ENCODE measurements at regions not wholly inside any gene's neighbourhood (a gene's known extent, or its start where the extent isn't known, plus 50 kb on each side); places are given as distances from the start of the nearest gene placed in this dataset.

DNA sequence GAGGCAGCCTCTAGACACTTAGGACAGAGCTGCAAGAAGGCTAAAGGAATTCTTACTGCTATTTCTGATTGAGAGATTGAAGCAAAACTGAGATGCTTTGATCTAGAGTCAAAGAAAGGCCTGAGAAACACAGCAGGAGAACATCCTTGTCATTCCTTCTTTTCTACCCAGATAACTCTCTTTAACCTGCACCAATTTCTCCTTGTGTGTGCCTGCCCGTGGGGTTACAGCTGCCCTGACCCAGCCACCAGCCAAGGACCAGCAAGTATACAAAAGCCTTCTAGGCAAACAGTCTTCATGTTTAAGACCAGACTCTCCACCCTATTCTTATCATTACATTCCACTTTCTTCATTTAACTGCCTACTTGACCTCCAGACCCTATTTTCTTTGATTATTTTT lies 81.7 kb upstream of the PRB2 start:
- no peak for ATAC-seq
- Histone ChIP-seq H3K4me1 (no peaks in the 10 kb centered on the region), H3K9me3 (no peaks in the 10 kb centered on the region), H3K36me3 (no peaks in the 10 kb centered on the region), H3K27me3 (no peaks in the 10 kb centered on the region), H3K27ac (no peak overlapping the region), H3K4me3 (no peak overlapping the region)
- TF ChIP-seq POLR2A (IDR thresholded peaks at IDR 0.05): no peak
- TF ChIP-seq, protein P1, sequence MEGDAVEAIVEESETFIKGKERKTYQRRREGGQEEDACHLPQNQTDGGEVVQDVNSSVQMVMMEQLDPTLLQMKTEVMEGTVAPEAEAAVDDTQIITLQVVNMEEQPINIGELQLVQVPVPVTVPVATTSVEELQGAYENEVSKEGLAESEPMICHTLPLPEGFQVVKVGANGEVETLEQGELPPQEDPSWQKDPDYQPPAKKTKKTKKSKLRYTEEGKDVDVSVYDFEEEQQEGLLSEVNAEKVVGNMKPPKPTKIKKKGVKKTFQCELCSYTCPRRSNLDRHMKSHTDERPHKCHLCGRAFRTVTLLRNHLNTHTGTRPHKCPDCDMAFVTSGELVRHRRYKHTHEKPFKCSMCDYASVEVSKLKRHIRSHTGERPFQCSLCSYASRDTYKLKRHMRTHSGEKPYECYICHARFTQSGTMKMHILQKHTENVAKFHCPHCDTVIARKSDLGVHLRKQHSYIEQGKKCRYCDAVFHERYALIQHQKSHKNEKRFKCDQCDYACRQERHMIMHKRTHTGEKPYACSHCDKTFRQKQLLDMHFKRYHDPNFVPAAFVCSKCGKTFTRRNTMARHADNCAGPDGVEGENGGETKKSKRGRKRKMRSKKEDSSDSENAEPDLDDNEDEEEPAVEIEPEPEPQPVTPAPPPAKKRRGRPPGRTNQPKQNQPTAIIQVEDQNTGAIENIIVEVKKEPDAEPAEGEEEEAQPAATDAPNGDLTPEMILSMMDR (IDR thresholded peaks at IDR 0.05): no peak
- intact Hi-C loops (cut with DNase I): no loop called here
- WGBS, 4 donors: 47 to 57% (median 52%) methylated on average over 1 of the region's 1 CpG
- DNase-seq: no peak

DNA sequence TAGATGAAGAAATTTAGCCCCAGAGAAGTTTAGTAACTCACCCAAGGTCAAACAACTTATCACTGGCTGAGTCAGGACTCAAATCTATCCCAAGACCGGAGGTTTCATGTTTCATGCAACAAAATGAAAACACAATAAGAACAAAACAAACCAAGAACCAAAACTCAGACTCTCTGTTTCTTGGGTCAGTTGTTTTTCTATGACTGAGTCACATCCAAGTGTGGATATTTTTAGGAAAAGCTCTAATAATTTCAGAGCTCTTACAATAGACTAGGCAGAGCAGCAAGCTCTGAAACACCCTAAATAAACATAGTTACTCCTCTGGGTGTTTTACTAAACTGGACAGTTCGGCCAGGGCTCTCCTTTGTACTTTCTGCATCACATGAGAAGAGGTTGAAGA lies 87.6 kb upstream of the PRB2 start:
- peak in 1 of 4 donors; percentile 29 for ATAC-seq
- DNase-seq: no peak
- TF ChIP-seq, protein P1 (IDR thresholded peaks at IDR 0.05): no peak
- no peak for TF ChIP-seq POLR2A (IDR thresholded peaks at IDR 0.05)
- H3K9me3 ChIP-seq: no peaks in the 10 kb centered on the region
- H3K27ac ChIP-seq: no peak overlapping the region
- H3K4me3 ChIP-seq: no peak overlapping the region
- peaks cover 0 to 3% (median 0%) of the 10 kb centered on the region in 12 donors for H3K4me1 ChIP-seq
- H3K36me3 ChIP-seq: no peaks in the 10 kb centered on the region
- WGBS, 4 donors: 37 to 64% (median 51%) methylated on average over 2 of the region's 2 CpGs
- intact Hi-C loops (cut with DNase I): loop anchor here in 6 of 10 donors (10.0 kb wide), 4 partner anchors 248 to 288 kb away; no protein-coding TSS in a partner anchor
- no peaks in the 10 kb centered on the region for H3K27me3 ChIP-seq

DNA sequence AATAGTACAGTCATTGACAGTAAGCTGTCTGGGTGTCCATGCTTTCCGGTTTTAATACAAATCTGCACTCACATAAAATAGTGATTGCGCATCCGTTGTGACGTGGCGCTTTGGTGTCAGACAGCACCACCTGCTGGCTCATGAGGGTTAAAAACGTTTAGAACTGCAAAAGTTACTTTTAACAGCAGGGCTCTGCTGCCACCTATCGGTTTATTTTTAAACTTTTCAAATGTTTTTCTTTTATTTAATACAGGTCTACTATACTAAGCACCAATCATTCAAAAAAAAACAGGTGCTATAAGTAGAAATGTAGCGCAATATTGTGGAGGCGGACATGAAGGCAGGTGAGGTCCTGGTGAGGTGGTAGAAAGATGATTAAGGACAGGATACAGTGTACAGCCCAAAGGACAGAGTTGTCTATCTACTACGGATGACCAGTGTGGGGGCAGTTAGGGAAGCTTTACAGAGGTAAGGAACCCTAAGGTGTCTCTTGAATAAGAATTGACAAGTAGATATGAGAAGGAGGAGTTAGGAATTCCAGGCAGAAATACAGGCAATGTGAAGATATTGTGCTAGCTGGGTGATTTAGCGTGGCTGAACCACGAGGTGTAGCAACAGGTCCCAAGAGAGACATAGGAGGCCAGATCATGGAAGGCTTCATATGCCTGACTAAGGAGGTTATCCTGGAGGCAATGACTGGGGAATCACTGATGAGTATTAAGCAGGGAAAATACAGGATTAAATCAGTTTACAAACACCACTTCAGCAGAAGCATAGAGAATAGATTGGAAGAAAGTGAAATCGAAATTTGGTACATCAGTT lies 91.5 kb upstream of the PRB2 start:
- peak; percentile 63 to 74 (median 74) for DNase-seq
- 25 to 27% (median 25%) methylated on average over 13 of the region's 13 CpGs for WGBS, 4 donors
- intact Hi-C loops (cut with DNase I): loop anchor here (1.0 to 10.0 kb wide), 12 partner anchors 252 to 716 kb away; no protein-coding TSS in a partner anchor
- H3K4me1 ChIP-seq: peaks cover 0 to 3% (median 0%) of the 10 kb centered on the region in 12 donors
- TF ChIP-seq POLR2A (IDR thresholded peaks at IDR 0.05): no peak
- TF ChIP-seq, protein P1 (IDR thresholded peaks at IDR 0.05): peak; percentile 89 to 99 (median 96)
- no peaks in the 10 kb centered on the region for H3K36me3 ChIP-seq
- no peak overlapping the region for H3K27ac ChIP-seq
- H3K4me3 ChIP-seq: no peak overlapping the region
- peak in 3 of 4 donors; percentile 69 to 84 (median 75) for ATAC-seq
- no peaks in the 10 kb centered on the region for H3K9me3 ChIP-seq
- no peaks in the 10 kb centered on the region for H3K27me3 ChIP-seq

DNA sequence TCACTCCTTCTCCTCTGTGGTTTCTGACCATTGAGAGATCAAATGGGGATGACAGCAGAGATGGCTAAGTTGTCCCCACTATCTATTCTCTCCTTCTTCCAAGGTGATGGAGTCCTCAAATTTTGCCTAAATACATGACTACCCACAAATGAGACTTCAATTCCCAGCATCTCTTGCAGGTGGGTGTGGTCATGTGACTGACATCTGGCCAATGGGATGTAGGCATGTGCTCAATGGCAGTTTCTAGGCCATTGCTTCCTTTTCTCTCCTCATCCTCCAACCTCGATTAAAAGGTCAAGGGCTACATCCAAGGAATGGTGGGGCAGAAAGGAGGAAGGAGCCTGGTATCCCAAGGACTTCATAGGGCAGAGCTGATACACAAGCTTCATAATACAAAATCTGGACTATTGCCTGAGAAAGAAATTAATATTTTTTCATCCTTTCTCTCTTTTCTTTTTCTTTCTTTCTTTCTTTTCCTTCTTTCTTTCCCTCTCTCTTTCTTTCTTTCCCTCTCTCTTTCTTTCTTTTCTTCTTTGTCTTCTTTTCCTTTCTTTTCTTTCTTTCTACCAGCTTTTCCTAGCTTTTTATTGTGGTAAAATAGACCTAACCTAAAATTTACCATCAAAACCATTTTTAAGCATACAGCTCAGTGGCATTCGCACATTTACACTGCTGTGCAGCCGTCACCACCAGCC lies 100.9 kb upstream of the PRB2 start:
- DNase-seq (no peak), ATAC-seq (no peak)
- Histone ChIP-seq H3K27ac (no peak overlapping the region), H3K36me3 (no peaks in the 10 kb centered on the region), H3K9me3 (no peaks in the 10 kb centered on the region), H3K27me3 (peaks cover 0 to 13% (median 0%) of the 10 kb centered on the region in 9 donors), H3K4me1 (peaks cover 0 to 10% (median 0%) of the 10 kb centered on the region in 12 donors), H3K4me3 (no peak overlapping the region)
- TF ChIP-seq, protein P1 (IDR thresholded peaks at IDR 0.05): no peak
- 75 to 82% (median 80%) methylated on average over 3 of the region's 3 CpGs for WGBS, 4 donors
- intact Hi-C loops (cut with DNase I): no loop called here
